GM18507 (cell line): ENCODE measurements at regions not wholly inside any gene's neighbourhood (a gene's known extent, or its start where the extent isn't known, plus 50 kb on each side); places are given as distances from the start of the nearest gene placed in this dataset.

ENCODE experiments used
- DNase-seq: peaks from one replicate; pipeline ENCODE4 v3.0.0; 2011; ENCODE audit warnings: low read depth; ENCODE audit not compliant: insufficient read length; ENCODE audit errors: extremely low spot score
- FAIRE-seq: peaks from 2 replicates; lab custom pipeline; 2011; peaks lifted over from hg19 to GRCh38; lab: Jason Lieb, UNC

- no peak for DNase-seq
- no peak for FAIRE-seq
Measured at GRCh38 chr10:109174526-109174925, 748.8 kb downstream of the XPNPEP1 start.

DNA sequence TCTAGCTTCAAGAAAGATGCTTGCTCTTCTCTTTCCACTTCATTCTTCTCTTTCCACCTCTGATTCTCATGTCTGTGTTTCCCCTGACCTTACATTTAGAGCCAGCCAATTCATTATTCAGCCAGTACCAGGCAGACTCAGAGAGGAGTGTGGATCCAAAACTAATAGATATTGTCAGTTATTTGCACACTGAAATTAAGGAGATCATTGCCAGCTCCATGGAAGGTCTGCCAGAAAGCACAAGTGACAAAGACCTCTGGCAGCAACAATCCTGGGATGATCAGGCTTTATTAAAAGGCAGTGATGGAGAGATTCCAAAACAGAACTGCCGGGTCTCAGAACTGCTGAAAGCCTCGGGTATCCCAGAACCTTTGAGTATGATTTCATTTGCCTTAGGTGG lies 749.4 kb downstream of the XPNPEP1 start:
- FAIRE-seq (no peak), DNase-seq (no peak)

- DNase-seq, result no peak
- no peak for FAIRE-seq
Measured at GRCh38 chr10:109173121-109173520, 750.2 kb downstream of the XPNPEP1 start.

DNA sequence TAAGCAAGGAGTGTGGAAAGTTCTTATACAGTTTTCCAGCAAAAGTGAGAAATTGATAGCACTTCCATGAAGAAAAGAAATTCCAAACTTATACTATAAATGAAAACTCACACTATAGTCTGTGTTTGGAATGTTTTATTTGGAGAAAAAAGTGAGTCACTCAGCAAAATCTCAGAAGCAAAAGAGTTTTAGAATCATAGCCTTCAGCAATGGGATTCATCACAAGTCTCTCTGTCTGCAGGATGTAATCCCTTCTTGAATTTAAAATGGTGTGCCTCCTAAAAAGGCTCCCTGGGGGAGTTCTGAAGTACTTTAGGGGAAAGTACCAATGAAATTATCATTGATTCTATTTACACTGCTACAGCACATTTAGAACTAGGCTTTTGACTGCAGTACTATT lies 756.4 kb downstream of the XPNPEP1 start:
- DNase-seq (no peak), FAIRE-seq (no peak)

- FAIRE-seq, result no peak
- DNase-seq, result no peak
Measured at GRCh38 chr10:109159351-109159750, 764.0 kb downstream of the XPNPEP1 start.

DNA sequence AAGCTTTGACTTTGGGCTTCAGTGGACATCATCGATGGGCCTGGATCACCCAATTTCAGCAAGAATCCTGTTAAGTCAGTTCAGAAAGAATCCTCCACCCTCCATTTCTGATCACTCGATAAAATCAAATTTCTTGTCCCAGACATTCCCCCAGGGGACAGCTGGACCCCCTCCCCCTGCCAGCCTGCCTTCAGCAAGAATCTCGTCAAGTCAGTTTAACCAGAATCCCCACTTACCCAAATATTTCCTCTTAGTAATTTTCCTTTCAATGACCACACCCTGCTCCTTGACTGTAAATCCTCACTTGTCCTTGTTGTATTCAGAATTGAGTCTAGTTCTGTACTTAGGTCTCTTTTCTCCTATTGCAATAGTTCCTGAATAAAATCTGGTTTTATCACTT lies 766.9 kb downstream of the XPNPEP1 start:
- FAIRE-seq (no peak), DNase-seq (no peak)

- no peak for FAIRE-seq
- DNase-seq, result no peak
Measured at GRCh38 chr10:109149666-109150350, 773.5 kb downstream of the XPNPEP1 start.

GRCh38 chr10:109127363-109127762 lies 795.9 kb downstream of the XPNPEP1 start:
- FAIRE-seq, result no peak
- DNase-seq, result no peak

GRCh38 chr10:109126541-109126940 lies 796.8 kb downstream of the XPNPEP1 start:
- FAIRE-seq (no peak), DNase-seq (no peak)

DNA sequence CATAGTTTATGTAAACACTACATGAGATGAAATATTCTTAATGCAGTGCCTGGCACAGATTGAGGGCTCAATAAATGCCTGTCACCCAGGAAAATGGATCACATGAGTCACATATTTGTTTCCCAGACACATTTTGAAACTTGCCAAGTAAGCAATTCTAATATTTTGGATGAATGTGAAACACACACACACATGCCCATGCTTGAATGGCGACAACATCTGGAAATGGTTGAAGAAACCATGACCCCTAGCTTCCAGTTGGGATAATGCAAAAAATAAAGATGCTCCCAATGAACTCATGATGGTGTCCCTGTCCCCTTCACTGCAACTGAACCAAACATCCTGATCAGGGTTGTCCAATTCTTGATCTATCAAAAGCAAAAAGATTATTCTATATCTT lies 797.3 kb downstream of the XPNPEP1 start:
- FAIRE-seq (no peak), DNase-seq (no peak)

GRCh38 chr10:109115179-109115578 lies 808.1 kb downstream of the XPNPEP1 start:
- FAIRE-seq (no peak), DNase-seq (no peak)

DNA sequence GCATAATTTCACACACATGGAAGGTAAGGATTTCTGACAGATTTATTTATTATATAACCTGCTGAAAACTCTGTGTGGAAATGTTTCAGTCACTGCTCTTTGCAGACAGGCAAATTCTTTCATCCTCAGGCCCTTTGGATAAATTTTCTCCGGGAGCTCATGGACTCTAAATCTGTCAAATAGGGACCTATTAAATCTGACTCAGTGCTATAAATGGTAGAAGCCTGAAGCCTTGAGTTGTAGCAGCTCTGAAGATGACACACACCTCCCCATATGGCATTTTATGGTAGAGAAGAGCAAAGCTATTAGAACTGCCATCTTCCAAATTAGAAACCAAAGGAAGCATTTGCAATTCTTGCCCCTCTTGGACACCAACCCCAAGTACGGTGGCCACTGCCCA lies 808.7 kb downstream of the XPNPEP1 start:
- DNase-seq (no peak), FAIRE-seq (no peak)

DNA sequence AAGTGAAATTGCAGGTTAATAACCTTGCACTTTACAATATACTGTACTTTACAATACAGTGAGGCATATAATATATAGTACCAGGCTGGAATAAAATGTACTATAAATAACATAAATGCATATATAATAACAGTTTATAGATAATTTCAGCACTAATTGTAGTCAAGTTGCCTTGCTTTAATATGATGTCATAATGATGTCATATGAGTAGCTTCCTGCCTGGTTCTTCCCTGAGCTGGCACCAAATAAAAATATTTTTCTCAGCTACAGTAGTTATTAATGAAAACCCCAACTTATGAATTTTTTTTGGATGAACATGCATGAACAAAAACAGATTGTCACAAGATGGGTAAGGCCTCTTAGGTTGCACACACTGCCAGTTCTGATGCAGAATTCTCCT lies 816.7 kb downstream of the XPNPEP1 start:
- FAIRE-seq, result no peak
- no peak for DNase-seq

DNA sequence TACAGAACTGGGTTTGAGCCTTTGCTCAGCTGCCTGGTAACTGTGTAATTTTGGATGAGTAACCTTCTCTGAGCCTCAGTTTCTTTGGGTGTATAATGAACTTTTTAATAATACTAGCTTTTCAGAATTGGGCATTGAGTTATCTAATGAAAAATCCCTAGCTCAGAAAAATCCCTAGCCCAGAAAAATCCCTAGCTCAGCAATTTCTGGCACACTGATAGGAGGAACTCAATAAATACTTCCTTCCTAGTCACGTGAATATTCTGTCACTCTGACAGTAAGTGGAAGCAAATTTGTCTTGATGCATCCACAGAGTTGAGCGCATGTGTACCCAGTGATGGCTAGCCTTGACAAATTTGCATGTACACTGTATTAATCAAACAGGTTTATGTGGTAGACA lies 817.6 kb downstream of the XPNPEP1 start:
- DNase-seq, result no peak

DNA sequence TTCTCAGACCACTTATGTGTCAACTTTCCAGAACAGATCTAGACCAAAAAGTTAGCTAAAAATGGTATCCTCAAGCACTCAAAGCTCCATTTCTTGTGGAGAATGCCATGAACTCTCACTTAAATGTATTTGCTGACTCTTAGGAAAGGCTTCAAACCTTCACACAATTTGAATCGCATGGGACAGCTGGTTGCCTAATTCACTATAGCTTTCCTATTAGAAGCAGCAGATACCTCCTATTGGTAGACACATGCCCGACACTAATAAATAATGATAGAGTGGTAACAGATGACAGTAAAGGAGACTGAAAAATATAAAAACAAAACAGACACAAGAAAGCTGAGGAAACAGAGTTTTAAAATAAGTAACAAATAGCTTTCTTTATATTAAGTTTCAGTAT lies 818.5 kb downstream of the XPNPEP1 start:
- no peak for DNase-seq
- FAIRE-seq, result no peak

More for the DNA sequence above, 817.6 kb downstream of the XPNPEP1 start:
- FAIRE-seq, result no peak

DNA sequence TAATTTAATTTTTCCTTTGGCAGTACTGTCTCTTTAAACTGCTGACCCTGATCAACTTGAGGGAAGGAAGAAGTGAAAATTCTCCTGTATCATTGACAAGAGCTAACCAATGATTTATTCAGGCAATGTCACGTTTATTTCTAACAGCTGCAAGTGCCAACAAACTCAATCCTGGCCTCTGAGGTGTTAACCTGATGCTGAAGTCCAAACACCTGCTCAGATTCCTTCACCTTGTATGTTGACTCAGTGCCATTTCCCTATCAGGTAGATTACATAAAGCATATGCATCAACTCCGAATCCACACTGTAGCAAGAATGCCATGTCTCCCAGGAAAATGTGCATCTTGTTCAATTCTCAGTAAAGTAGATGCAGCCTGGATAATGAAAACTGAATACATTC lies 820.0 kb downstream of the XPNPEP1 start:
- no peak for DNase-seq

GRCh38 chr10:109089779-109090178 lies 833.5 kb downstream of the XPNPEP1 start:
- DNase-seq (no peak), FAIRE-seq (no peak)

More for the DNA sequence above, 820.0 kb downstream of the XPNPEP1 start:
- FAIRE-seq, result no peak

DNA sequence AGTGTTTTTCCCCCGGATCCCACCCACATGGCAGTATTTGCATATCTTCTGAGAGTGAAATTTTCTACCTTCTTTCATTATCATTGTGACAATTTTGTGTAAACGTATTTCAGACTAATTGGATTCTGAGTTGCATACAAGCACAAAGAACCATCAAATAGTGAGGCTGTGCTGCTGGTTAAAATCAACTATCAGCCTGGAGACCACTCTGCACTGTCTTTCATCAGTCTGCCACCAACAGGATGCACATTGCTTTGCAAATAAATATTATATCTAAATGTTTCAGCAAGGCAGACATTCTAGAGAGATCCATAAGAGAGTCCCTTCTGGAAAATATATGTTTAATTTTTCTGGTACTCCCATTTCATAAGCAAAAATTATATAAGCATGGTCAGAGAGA lies 851.8 kb downstream of the XPNPEP1 start:
- DNase-seq (no peak), FAIRE-seq (no peak)

DNA sequence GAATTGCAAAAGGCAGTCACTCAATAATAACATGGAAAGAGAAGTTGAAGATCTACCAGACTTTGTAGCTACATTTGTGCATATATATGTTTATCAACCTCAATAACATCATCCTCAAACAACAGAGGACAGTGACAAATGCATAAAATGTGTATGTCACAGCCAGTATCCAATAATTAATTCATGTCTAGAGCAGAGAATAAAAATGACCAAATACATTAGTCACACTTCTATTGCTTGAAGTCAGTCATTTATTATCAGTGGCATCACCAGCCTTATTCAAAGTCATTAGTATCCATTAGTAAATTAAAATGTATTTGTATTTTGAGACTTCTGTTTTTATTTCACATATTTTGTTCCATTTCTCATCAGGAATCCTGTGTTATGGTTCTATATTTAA lies 852.8 kb downstream of the XPNPEP1 start:
- FAIRE-seq (no peak), DNase-seq (no peak)

GRCh38 chr10:109067031-109067430 lies 856.3 kb downstream of the XPNPEP1 start:
- DNase-seq, result no peak
- FAIRE-seq, result no peak

GRCh38 chr10:109065821-109066220 lies 857.5 kb downstream of the XPNPEP1 start:
- DNase-seq (no peak), FAIRE-seq (no peak)

- no peak for FAIRE-seq
- DNase-seq, result no peak
Measured at GRCh38 chr10:109062371-109062770, 860.9 kb downstream of the XPNPEP1 start.
